Endothelial cell of umbilical vein (primary cell): ENCODE measurements at regions not wholly inside any gene's neighbourhood (a gene's known extent, or its start where the extent isn't known, plus 50 kb on each side); places are given as distances from the start of the nearest gene placed in this dataset.

Experiments used
- BruUV-seq: library from RNA; stranded (reverse); fragments of 400-500 nt; replicated peaks from 2 replicates; lab custom pipeline; 2021; lab: Mats Ljungman, UMichigan
- CTCF ChIA-PET: fragments of 300-600, 350-600 bp; sonication (Branson Sonifier 250); formaldehyde crosslinking; loops from one replicate; lab custom pipeline; 2021; ENCODE audit warnings: antibody characterized with exemption, inconsistent platforms; lab: Charles Lee
- POLR2A ChIA-PET: fragments of 300-600, 350-600 bp; sonication (Branson Sonifier 250); formaldehyde crosslinking; loops from one replicate; lab custom pipeline; 2021; ENCODE audit warnings: antibody characterized with exemption, inconsistent platforms; lab: Charles Lee
- DNase-seq: peaks from one replicate; pipeline ENCODE4 v3.0.0-alpha.2; 2011; ENCODE audit warnings: low read depth, low spot score
- FAIRE-seq: peaks from 2 replicates; lab custom pipeline; 2011; peaks lifted over from hg19 to GRCh38; lab: Jason Lieb, UNC
- H2AFZ ChIP-seq: 2 replicates; pipeline ENCODE4 v1.6.0; 2012; ENCODE audit warnings: low read depth, low read length, control low read depth, inconsistent platforms
- H3K27ac ChIP-seq: 2 replicates; pipeline ENCODE4 v1.5.1; 2011; ENCODE audit warnings: low read depth, mild to moderate bottlenecking, control low read depth, low read length, moderate library complexity; ENCODE audit not compliant: insufficient read depth
- H3K27me3 ChIP-seq, 2 experiments: 2 replicates each; pipeline versions ENCODE4 v1.6.0 to v1.6.1; 2011; ENCODE audit warnings: low read length in 2 of 2, mixed read lengths in 1 of 2; ENCODE audit not compliant: control insufficient read depth in 2 of 2, insufficient read depth in 2 of 2
- H3K36me3 ChIP-seq, 2 experiments: 2 replicates in 1 of 2; 3 replicates in 1 of 2; pipeline ENCODE4 v1.5.1; 2011; ENCODE audit warnings: low read length in 2 of 2, mild to moderate bottlenecking in 1 of 2, moderate library complexity in 1 of 2; ENCODE audit not compliant: control insufficient read depth in 2 of 2, insufficient read depth in 2 of 2; ENCODE audit errors: extremely low read depth in 1 of 2
- H3K4me1 ChIP-seq: 3 replicates; pipeline ENCODE4 v1.5.1; 2011; ENCODE audit warnings: mild to moderate bottlenecking, low read length; ENCODE audit not compliant: control insufficient read depth, insufficient read depth; ENCODE audit errors: extremely low read depth
- H3K4me2 ChIP-seq: 2 replicates; pipeline ENCODE4 v1.6.1; 2011; ENCODE audit warnings: low read length, control low read depth, mixed read lengths; ENCODE audit not compliant: insufficient read depth
- H3K4me3 ChIP-seq, 3 experiments: fragments of 200-600 bp in 1 of 3; sonication (generic), shearing (Covaris generic) in 1 of 3; replicated peaks in 1 of 3; 2 replicates each; pipeline ENCODE4 v1.5.1; 2011 to 2016; ENCODE audit warnings: control low read depth in 3 of 3, low read length in 3 of 3, mild to moderate bottlenecking in 2 of 3, inconsistent platforms in 1 of 3, low read depth in 1 of 3, moderate library complexity in 1 of 3; ENCODE audit not compliant: insufficient read depth in 1 of 3
- H3K79me2 ChIP-seq: 2 replicates; pipeline ENCODE4 v1.6.0; 2012; ENCODE audit warnings: low read length, inconsistent platforms; ENCODE audit not compliant: control insufficient read depth, insufficient read depth
- H3K9ac ChIP-seq: replicated peaks from 2 replicates; pipeline ENCODE3; 2011; ENCODE audit warnings: low read length, control low read depth; ENCODE audit not compliant: insufficient read depth; ENCODE audit errors: extremely low read depth
- H3K9me1 ChIP-seq: replicated peaks from 3 replicates; pipeline ENCODE4 v1.6.0; 2011; ENCODE audit warnings: mild to moderate bottlenecking, low read length; ENCODE audit not compliant: control insufficient read depth, insufficient read depth; ENCODE audit errors: extremely low read depth
- H3K9me3 ChIP-seq: replicated peaks from 2 replicates; pipeline ENCODE4 v1.5.1; 2012; ENCODE audit warnings: low read length, inconsistent platforms; ENCODE audit not compliant: control insufficient read depth, insufficient read depth
- H4K20me1 ChIP-seq: replicated peaks from 2 replicates; pipeline ENCODE3; 2011; ENCODE audit warnings: mild to moderate bottlenecking, low read length; ENCODE audit not compliant: control insufficient read depth, insufficient read depth; ENCODE audit errors: extremely low read depth
- EZH2 ChIP-seq: IDR thresholded peaks from 2 replicates; pipeline ENCODE4 v1.6.1; 2012; ENCODE audit warnings: borderline replicate concordance, low read depth, mild to moderate bottlenecking, moderate library complexity, low read length, inconsistent platforms; ENCODE audit not compliant: severe bottlenecking
- FOS ChIP-seq: IDR thresholded peaks from 2 replicates; pipeline ENCODE4 v1.6.1; 2011; ENCODE audit warnings: mild to moderate bottlenecking, low read length, moderate library complexity, borderline replicate concordance; ENCODE audit not compliant: insufficient read depth
- GATA2 ChIP-seq: IDR thresholded peaks from 2 replicates; pipeline ENCODE4 v1.7.0; 2011; ENCODE audit warnings: low read depth, mild to moderate bottlenecking, moderate library complexity, mixed read lengths, low read length; ENCODE audit not compliant: insufficient read length, insufficient read depth
- JUN ChIP-seq: IDR thresholded peaks from 2 replicates; pipeline ENCODE4 v1.6.1; 2011; ENCODE audit warnings: borderline replicate concordance, low read depth; ENCODE audit not compliant: insufficient read length, insufficient read depth
- MYC ChIP-seq: IDR thresholded peaks from one replicate; pipeline ENCODE4 v1.6.1; 2011; ENCODE audit warnings: mild to moderate bottlenecking, low read depth, low read length
- POLR2A ChIP-seq: IDR thresholded peaks from 2 replicates; pipeline ENCODE4 v1.6.1; 2012; ENCODE audit warnings: low read depth, mild to moderate bottlenecking, control low read depth, low read length
- POLR2AphosphoS5 ChIP-seq: IDR thresholded peaks from 2 replicates; pipeline ENCODE4 v1.6.1; 2012; ENCODE audit warnings: low read depth, mild to moderate bottlenecking, control low read depth, low read length, moderate library complexity; ENCODE audit not compliant: insufficient read depth
- dilution Hi-C: fragments of 300-500 bp; cut with MboI; formaldehyde crosslinking; loops from one replicate; pipeline ENCODE4 v1.15.0; 2019; ENCODE audit warnings: low sequenced_read_pairs; ENCODE audit not compliant: extremely low pct_ligation_motif_present
- intact Hi-C: fragments of 100-400 bp; cut with micrococcal nuclease; formaldehyde crosslinking; loops from one replicate; pipeline ENCODE4 v1.10.0; 2022
- TF ChIP-seq, protein P1 (sequence below), 2 donors: IDR thresholded peaks; 1 replicate in 1 of 2; 2 replicates in 1 of 2; pipeline ENCODE4 v1.5.1; 2011; ENCODE audit warnings: low read length in 2 of 2, mild to moderate bottlenecking in 2 of 2, moderate library complexity in 2 of 2, control low read depth in 1 of 2, inconsistent platforms in 1 of 2, low read depth in 1 of 2; ENCODE audit not compliant: insufficient read depth in 1 of 2; ENCODE audit errors: extremely low read depth in 1 of 2
- TF ChIP-seq, protein P2 (sequence below): IDR thresholded peaks from 2 replicates; pipeline ENCODE4 v1.6.1; 2011; ENCODE audit not compliant: insufficient read depth, insufficient read length

DNA sequence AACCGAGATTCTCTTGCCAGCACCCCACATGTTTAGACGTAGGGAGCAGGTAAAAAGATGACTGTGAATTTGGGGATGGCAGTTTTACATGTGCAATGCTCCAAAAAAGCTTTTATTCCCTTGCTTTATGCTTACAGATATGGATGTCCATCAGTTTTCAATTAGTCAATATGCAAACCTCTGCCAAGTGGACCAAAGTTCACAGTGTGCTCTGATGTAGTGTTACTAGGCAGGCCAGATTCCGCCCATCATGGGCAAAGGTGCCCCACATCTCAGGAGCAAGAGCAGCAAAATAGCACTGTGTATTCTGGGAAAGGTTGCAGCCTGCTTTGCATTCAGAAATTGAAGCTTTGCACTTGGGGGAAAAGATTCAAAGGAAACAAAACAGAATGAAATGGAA lies 329.7 kb upstream of the ZEB2 start:
- POLR2A ChIA-PET, result no interaction called here
- no peak for DNase-seq
- Histone ChIP-seq H3K4me2 (no peak overlapping the region), H3K9me3 (no peaks in the 10 kb centered on the region), H3K36me3 (no peaks in the 10 kb centered on the region), H2AFZ (no peak overlapping the region), H3K4me1 (no peaks in the 10 kb centered on the region), H3K27ac (no peak overlapping the region), H3K27me3 (no peaks in the 10 kb centered on the region), H3K9ac (no peak overlapping the region), H4K20me1 (no peaks in the 10 kb centered on the region), H3K9me1 (no peaks in the 10 kb centered on the region), H3K79me2 (no peaks in the 10 kb centered on the region), H3K4me3 (no peak overlapping the region)
- no TSS peak for BruUV-seq
- intact Hi-C loops, result no loop called here
- CTCF ChIA-PET, result interaction anchor here (0.8 kb wide), 1 partner anchor 12 kb away, joined by 3 read pairs; no protein-coding TSS in a partner anchor
- TF ChIP-seq GATA2 (no peak), JUN (no peak), FOS (no peak), POLR2A (no peak), POLR2AphosphoS5 (no peak), EZH2 (no peak), MYC (no peak)
- TF ChIP-seq, protein P1, sequence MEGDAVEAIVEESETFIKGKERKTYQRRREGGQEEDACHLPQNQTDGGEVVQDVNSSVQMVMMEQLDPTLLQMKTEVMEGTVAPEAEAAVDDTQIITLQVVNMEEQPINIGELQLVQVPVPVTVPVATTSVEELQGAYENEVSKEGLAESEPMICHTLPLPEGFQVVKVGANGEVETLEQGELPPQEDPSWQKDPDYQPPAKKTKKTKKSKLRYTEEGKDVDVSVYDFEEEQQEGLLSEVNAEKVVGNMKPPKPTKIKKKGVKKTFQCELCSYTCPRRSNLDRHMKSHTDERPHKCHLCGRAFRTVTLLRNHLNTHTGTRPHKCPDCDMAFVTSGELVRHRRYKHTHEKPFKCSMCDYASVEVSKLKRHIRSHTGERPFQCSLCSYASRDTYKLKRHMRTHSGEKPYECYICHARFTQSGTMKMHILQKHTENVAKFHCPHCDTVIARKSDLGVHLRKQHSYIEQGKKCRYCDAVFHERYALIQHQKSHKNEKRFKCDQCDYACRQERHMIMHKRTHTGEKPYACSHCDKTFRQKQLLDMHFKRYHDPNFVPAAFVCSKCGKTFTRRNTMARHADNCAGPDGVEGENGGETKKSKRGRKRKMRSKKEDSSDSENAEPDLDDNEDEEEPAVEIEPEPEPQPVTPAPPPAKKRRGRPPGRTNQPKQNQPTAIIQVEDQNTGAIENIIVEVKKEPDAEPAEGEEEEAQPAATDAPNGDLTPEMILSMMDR (IDR thresholded peaks at IDR 0.05; ENCODE audit: extremely low read depth in 1 of 2, insufficient read depth in 1 of 2, low read depth in 1 of 2, low read length in 2 of 2), result no peak
- TF ChIP-seq, protein P2, sequence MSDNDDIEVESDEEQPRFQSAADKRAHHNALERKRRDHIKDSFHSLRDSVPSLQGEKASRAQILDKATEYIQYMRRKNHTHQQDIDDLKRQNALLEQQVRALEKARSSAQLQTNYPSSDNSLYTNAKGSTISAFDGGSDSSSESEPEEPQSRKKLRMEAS, result no peak
- dilution Hi-C loops, result no loop called here
- no peak for FAIRE-seq
